Ishikawa (cell line): ENCODE measurements at regions not wholly inside any gene's neighbourhood (a gene's known extent, or its start where the extent isn't known, plus 50 kb on each side); places are given as distances from the start of the nearest gene placed in this dataset.

Source experiments
- CREB1 ChIP-seq: IDR thresholded peaks from 2 replicates; pipeline ENCODE4 v1.6.1; 2012; ENCODE audit warnings: low read depth
- EGR1 ChIP-seq: IDR thresholded peaks from 2 replicates; pipeline ENCODE4 v1.6.1; 2012
- EP300 ChIP-seq: IDR thresholded peaks from 2 replicates; pipeline ENCODE4 v1.6.1; 2012; ENCODE audit warnings: borderline replicate concordance

DNA sequence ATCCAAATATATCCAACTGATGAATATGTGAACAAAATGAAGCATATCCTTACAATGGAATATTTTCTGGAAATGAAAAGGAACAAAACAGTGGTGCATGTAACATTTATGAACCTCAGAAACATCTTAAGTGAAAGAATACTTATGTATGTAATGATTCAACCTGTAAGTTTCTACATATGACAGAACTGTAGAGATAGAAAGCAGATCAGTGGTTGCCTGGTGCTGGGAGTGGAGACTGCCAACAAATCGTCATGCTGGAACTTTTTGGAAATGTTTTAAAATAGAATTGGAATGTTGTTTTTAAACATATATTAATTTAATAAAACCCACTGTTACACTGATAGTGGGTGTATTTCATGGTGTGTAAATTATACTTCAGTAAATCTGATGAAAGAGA is 667.5 kb downstream of the RAPGEF2 start:
- TF ChIP-seq EP300 (no peak), EGR1 (no peak), CREB1 (no peak)
